Central memory CD4-positive, alpha-beta T cell (primary cell): ENCODE measurements at regions not wholly inside any gene's neighbourhood (a gene's known extent, or its start where the extent isn't known, plus 50 kb on each side); places are given as distances from the start of the nearest gene placed in this dataset.

Source experiments
- DNase-seq: peaks from one replicate; pipeline ENCODE4 v3.0.0; 2022

- no peak for DNase-seq
These were observed 50.2 kb upstream of the BCL11A start for GRCh38 chr2:60603533-60604190.

GRCh38 chr2:60604486-60605064, 51.1 kb upstream of the BCL11A start:
- no peak for DNase-seq

- no peak for DNase-seq
These were observed 52.4 kb upstream of the BCL11A start for GRCh38 chr2:60605866-60606265.

DNA sequence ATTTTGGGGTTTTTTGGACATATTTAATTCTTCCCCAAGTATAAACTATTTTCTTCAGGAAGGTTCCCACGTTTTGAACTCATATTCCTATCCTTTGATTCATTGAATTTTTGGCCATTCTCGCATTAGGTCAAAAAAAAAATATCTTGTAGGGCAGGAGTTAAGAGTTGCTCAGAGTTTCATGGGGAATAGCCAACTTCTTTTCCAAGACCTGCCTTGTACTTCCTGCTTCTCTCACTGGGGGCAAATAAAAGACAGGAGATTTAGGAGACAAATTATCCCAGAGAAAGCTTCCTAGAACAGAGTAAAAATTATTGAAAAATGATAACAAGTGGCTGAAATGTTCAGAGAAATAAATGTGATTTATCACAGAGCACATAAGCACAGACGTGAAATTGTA, 55.2 kb upstream of the BCL11A start:
- DNase-seq: no peak

GRCh38 chr2:60612033-60612432, 58.6 kb upstream of the BCL11A start:
- DNase-seq: no peak

DNA sequence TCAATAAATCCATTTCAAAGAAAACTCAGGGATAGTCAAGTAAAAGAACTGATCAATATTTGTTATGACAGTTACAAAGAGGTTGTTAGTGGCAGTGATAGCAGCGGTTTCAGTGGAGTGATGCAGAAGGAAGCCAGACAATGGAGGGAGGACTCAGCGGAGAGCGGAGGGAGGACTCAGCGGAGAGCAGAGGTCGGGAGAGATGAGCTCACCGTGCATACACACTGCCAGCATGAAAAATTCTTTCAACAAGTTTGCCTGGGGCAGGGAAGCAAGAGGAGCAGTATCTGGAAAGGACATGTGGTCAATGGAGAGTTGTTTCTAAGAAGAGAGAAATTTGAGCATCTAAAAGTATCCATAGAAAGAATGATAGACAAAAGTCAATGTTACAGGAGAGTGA, 60.9 kb upstream of the BCL11A start:
- no peak for DNase-seq

DNA sequence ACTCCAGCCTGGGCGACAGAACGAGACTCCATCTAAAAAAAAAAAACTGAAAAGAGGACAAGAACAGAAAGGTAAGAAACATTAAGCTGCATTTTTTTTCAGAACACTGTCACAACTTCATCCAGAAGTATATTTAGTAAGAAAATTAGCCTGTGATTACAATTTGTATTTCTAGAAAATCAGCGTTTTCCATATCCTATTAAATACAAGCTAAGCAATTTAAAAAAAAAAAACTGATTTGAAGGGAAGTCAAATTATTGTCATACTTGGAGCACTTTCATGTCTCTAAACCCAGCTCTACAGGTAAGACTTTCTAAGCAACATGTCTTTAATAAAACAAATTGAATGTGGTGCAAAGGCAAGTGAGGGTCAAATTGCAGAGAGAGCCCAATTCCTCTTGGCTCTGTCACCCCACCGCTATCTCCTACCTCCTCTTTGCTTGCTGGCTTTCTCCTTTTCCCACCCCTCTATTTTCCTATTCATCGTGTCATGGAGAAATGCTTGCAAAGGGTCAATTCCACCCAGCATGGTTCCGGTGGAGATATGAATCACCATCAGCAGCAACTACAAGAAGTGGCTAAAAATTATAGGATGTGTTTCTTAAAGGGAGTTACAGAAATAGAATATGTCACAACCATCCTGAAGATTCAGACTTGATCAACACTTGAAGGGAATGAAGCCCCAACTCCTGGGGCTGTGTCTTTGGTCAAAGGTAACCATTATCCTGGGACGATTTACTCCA, 68.4 kb upstream of the BCL11A start:
- no peak for DNase-seq

GRCh38 chr2:60623040-60623439, 69.6 kb upstream of the BCL11A start:
- no peak for DNase-seq

DNA sequence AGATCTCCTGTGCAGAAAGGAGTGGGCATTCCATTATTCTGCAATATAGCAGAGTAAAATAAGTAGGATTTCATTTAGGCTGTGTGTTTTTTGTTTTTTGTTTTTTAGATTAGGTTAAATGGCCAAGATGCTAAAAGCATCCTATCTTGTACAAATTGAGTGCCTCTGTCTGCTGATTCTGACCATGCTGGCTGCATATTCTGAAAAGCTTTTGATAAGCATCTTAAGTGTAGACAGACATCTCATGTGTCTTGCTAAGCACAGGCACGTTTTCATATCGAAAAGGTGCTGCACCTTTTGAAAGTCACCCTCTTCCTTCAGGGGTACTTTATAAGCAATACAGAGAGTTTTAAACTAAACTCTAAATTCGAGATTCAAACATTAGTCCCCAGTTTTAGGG, 74.0 kb upstream of the BCL11A start:
- no peak for DNase-seq

DNA sequence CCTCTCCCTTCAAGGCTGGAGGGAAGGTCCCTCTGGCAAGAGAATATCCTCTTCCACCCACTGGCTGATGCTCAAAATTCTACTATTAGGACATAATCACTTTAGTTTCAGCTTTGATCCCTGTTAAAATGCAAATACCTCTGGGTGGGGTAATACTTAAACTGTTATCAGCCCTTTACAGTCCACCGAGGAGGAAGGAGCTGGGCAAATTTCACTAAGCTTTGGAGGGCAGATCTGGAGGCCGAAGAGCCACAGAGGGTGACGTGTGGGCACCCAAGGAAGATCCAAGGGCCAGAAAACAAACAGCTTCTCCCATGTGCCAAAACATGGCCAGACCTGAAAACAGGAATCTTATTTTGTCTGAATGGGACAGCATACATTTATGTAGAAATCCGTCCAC, 74.6 kb upstream of the BCL11A start:
- no peak for DNase-seq

- no peak for DNase-seq
These were observed 75.3 kb upstream of the BCL11A start for GRCh38 chr2:60628615-60629304.

DNA sequence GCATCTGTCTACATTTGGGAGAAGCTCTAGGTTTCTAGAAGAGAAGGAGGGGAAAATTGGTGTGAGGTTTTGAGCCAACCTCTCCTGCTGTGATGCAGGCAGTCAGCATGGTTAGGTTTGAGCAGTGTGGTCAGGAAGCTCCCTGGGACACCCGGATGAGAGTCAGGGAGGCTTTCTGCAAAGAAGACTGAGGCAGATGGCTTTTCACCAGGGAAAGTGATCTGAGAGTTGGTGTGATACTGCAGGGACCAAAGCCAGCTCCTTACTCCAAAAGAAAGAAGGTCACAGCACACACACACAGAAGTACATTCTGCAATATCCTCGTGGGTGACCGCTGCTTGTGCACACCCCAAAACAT, 75.8 kb upstream of the BCL11A start:
- no peak for DNase-seq

GRCh38 chr2:60629801-60630385, 76.4 kb upstream of the BCL11A start:
- no peak for DNase-seq

- no peak for DNase-seq
These were observed 80.2 kb upstream of the BCL11A start for GRCh38 chr2:60633615-60634014.

DNA sequence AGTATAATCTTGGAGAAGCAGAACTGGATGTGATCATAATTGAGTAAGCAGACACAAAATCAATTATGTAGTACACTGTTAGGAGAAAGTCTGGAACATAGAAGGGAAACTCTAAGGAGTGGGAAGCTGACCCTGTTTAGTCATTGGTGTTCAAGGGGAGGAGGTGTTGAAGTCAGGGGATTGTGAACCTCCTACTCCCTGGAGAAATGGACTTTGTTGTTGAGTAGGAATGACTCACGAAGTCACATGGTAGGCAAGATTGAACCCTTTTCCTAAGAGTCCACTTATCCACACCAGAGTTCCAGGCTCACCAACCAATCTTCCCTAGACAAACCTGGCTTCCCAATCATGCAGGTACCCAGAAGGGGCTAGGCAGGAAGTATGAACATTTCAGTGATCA, 81.0 kb upstream of the BCL11A start:
- no peak for DNase-seq

GRCh38 chr2:60641811-60642788, 88.6 kb upstream of the BCL11A start:
- peak; percentile 3 for DNase-seq

DNA sequence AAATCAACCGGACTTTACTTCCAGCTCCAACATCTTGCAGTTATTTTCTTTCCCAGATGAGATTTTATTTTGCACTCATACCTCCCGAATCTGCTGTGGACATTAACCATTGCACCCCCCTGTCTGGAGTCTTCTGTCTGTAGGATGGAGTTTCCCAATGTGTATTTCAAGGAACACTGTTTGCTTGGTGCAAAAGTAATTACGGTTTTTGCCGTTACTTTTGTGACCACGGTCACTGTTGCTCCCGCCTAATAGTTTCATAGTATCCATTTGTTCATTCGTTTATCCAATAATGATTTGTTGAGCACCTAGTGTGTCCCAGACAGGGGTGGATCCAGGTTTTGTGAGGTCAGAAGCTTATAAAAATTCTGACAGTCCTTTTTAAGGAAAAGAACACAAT, 90.3 kb upstream of the BCL11A start:
- no peak for DNase-seq

DNA sequence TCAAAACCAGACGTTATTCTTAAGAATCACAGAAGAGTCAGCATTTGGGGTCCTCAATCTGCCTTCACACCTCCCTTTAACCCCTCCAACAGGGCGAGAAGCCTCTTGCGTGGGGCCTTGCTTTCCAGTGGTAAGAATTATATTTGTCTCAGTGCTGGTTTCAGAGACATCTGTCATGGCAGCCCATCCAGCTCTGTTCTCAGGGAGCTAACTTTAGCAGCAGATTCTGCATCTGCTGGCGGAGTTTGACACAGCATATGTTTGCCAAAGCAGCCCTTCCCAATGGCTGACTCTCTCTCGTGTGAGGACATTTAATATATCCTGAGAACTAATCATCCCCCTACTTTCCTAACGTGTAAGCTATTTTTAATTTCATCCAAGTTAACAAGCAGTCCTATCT, 91.5 kb upstream of the BCL11A start:
- no peak for DNase-seq

GRCh38 chr2:60648191-60648590, 94.7 kb upstream of the BCL11A start:
- DNase-seq: no peak

DNA sequence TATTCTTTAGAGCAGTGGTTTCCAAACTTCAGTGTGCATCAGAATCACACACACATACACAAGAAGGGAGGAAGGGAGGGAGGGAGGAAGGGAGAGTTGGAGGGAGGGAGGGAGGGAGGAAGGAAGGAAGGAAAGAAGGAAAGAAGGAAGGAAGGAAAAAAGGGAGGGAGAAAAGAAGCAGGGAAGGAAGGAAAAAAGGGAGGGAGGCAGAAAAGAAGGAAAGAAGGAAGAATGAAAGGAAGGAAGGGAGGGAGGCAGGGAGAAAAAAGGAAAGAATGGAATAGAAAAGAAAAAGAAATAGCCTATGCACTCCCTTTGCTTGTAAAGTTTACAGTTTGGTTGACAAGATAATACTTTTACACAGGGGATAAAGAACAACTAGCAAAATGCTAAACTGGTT, 96.3 kb upstream of the BCL11A start:
- DNase-seq: no peak

GRCh38 chr2:60652832-60653340, 99.4 kb upstream of the BCL11A start:
- no peak for DNase-seq

- no peak for DNase-seq
These were observed 98.4 kb upstream of the PAPOLG start for GRCh38 chr2:60657673-60658072.
